ENCODE measurements at regions not wholly inside any gene's neighbourhood (a gene's known extent, or its start where the extent isn't known, plus 50 kb on each side); places are given as distances from the start of the nearest gene placed in this dataset.

GRCh38 chr7:79778786-79779770 is 325.6 kb upstream of the MAGI2 start:
- FAIRE-seq (no peak), DNase-seq (ENCODE audit: low read depth, low spot score) (no peak)
- dilution Hi-C loops (cut with MboI; ENCODE audit: extremely low pct_ligation_motif_present, low sequenced_read_pairs), result no loop called here
- TF ChIP-seq GATA2 (IDR thresholded peaks at IDR 0.05; ENCODE audit: insufficient read depth, insufficient read length, low read depth, low read length), result no peak
- no peak for TF ChIP-seq CTCF (IDR thresholded peaks at IDR 0.05; ENCODE audit: extremely low read depth in 1 of 2, insufficient read depth in 1 of 2, low read depth in 1 of 2, low read length in 2 of 2)
- TF ChIP-seq MYC (IDR thresholded peaks at IDR 0.05; ENCODE audit: low read depth, low read length), result no peak
- TF ChIP-seq MAX (IDR thresholded peaks at IDR 0.05; ENCODE audit: insufficient read depth, insufficient read length), result no peak
- TF ChIP-seq EZH2 (IDR thresholded peaks at IDR 0.05; ENCODE audit: borderline replicate concordance, low read depth, low read length, severe bottlenecking), result no peak
- TF ChIP-seq POLR2A (IDR thresholded peaks at IDR 0.05; ENCODE audit: low read depth, low read length), result no peak
- no peak for TF ChIP-seq POLR2AphosphoS5 (IDR thresholded peaks at IDR 0.05; ENCODE audit: insufficient read depth, low read depth, low read length)
- no peak for TF ChIP-seq FOS (IDR thresholded peaks at IDR 0.05; ENCODE audit: borderline replicate concordance, insufficient read depth, low read length)
- TF ChIP-seq JUN (IDR thresholded peaks at IDR 0.05; ENCODE audit: borderline replicate concordance, insufficient read depth, insufficient read length, low read depth), result no peak
- H3K27ac ChIP-seq (ENCODE audit: insufficient read depth, low read depth, low read length), result no peak overlapping the region
- no peaks in the 10 kb centered on the region for H3K79me2 ChIP-seq (ENCODE audit: control insufficient read depth, insufficient read depth, low read length)
- H3K4me1 ChIP-seq (ENCODE audit: control insufficient read depth, extremely low read depth, insufficient read depth, low read length), result no peaks in the 10 kb centered on the region
- no peaks in the 10 kb centered on the region for H3K9me3 ChIP-seq (replicated peaks; ENCODE audit: control insufficient read depth, insufficient read depth, low read length)
- H4K20me1 ChIP-seq (replicated peaks; ENCODE audit: control insufficient read depth, extremely low read depth, insufficient read depth, low read length), result no peaks in the 10 kb centered on the region
- intact Hi-C loops (cut with micrococcal nuclease), result no loop called here
- no TSS peak for BruUV-seq (replicated peaks)
- no peaks in the 10 kb centered on the region for H3K36me3 ChIP-seq (ENCODE audit: control insufficient read depth in 2 of 2, extremely low read depth in 1 of 2, insufficient read depth in 2 of 2, low read length in 2 of 2)
- CTCF ChIA-PET, result interaction anchor here (1.8 kb wide), 1 partner anchor 27 kb away, joined by 7 read pairs; no protein-coding TSS in a partner anchor
- no peak overlapping the region for H3K4me2 ChIP-seq (ENCODE audit: insufficient read depth, low read length)
- POLR2A ChIA-PET, result no interaction called here
- no peak overlapping the region for H3K9ac ChIP-seq (replicated peaks; ENCODE audit: extremely low read depth, insufficient read depth, low read length)
- H3K4me3 ChIP-seq (replicated peaks in 1 of 3; ENCODE audit: insufficient read depth in 1 of 3, low read depth in 1 of 3, low read length in 3 of 3), result no peak overlapping the region
- no peaks in the 10 kb centered on the region for H3K27me3 ChIP-seq (ENCODE audit: control insufficient read depth in 2 of 2, insufficient read depth in 2 of 2, low read length in 2 of 2)
- H3K9me1 ChIP-seq (replicated peaks; ENCODE audit: control insufficient read depth, extremely low read depth, insufficient read depth, low read length), result no peaks in the 10 kb centered on the region
- H2AFZ ChIP-seq (ENCODE audit: low read depth, low read length), result no peak overlapping the region

Measured in endothelial cell of umbilical vein (primary cell).